ENCODE measurements at regions not wholly inside any gene's neighbourhood (a gene's known extent, or its start where the extent isn't known, plus 50 kb on each side); places are given as distances from the start of the nearest gene placed in this dataset.
A peak's percentile ranks its signal among the peaks of the same experiment; 100 is the strongest.

GRCh38 chr2:183244300-183244844 lies 120.1 kb downstream of the NUP35 start:
- H3K27me3 ChIP-seq (ENCODE audit: control insufficient read depth, insufficient read depth, low read length): no peaks in the 10 kb centered on the region; the same call in 1 of the 2 replicates
- no peak for TF ChIP-seq CTCF (IDR thresholded peaks at IDR 0.05; ENCODE audit: insufficient read depth, low read depth, low read length)
- CTCF ChIA-PET: interaction anchor here (0.6 to 0.7 kb wide), 2 partner anchors 10 to 220 kb away, joined by 3 to 7 read pairs; no protein-coding TSS in a partner anchor
- H3K4me3 ChIP-seq (ENCODE audit: low read depth, low read length): no peak overlapping the region
- POLR2A ChIA-PET: no interaction called here
- no peaks in the 10 kb centered on the region for H3K36me3 ChIP-seq (ENCODE audit: control insufficient read depth, insufficient read depth, low read length)
- no peak for DNase-seq (ENCODE audit: low read depth)

GRCh38 chr2:183248866-183249567 lies 124.8 kb downstream of the NUP35 start:
- ChIA-PET CTCF (interaction anchor here (0.6 to 2.0 kb wide), 10 partner anchors 9 to 110 kb away, joined by 3 to 7 read pairs (median 4); no protein-coding TSS in a partner anchor), POLR2A (no interaction called here)
- Histone ChIP-seq H3K4me3 (ENCODE audit: low read depth, low read length) (no peak overlapping the region), H3K27me3 (ENCODE audit: control insufficient read depth, insufficient read depth, low read length) (no peaks in the 10 kb centered on the region; the same call in 1 of the 2 replicates), H3K36me3 (ENCODE audit: control insufficient read depth, insufficient read depth, low read length) (no peaks in the 10 kb centered on the region)
- peak; percentile 50 for TF ChIP-seq CTCF (IDR thresholded peaks at IDR 0.05; ENCODE audit: insufficient read depth, low read depth, low read length)
- no peak for DNase-seq (ENCODE audit: low read depth)

GRCh38 chr2:183250061-183250460 lies 125.8 kb downstream of the NUP35 start:
- H3K36me3 ChIP-seq (ENCODE audit: control insufficient read depth, insufficient read depth, low read length): no peaks in the 10 kb centered on the region
- ChIA-PET POLR2A (no interaction called here), CTCF (no interaction called here)
- H3K4me3 ChIP-seq (ENCODE audit: low read depth, low read length): no peak overlapping the region
- no peaks in the 10 kb centered on the region; the same call in 1 of the 2 replicates for H3K27me3 ChIP-seq (ENCODE audit: control insufficient read depth, insufficient read depth, low read length)
- TF ChIP-seq CTCF (IDR thresholded peaks at IDR 0.05; ENCODE audit: insufficient read depth, low read depth, low read length): no peak
- DNase-seq (ENCODE audit: low read depth): no peak

- no peak overlapping the region for H3K4me3 ChIP-seq (ENCODE audit: low read depth, low read length)
- ChIA-PET POLR2A (no interaction called here), CTCF (no interaction called here)
- no peak for DNase-seq (ENCODE audit: low read depth)
- H3K27me3 ChIP-seq (ENCODE audit: control insufficient read depth, insufficient read depth, low read length): no peaks in the 10 kb centered on the region; the same call in 1 of the 2 replicates
- H3K36me3 ChIP-seq (ENCODE audit: control insufficient read depth, insufficient read depth, low read length): no peaks in the 10 kb centered on the region
- TF ChIP-seq CTCF (IDR thresholded peaks at IDR 0.05; ENCODE audit: insufficient read depth, low read depth, low read length): no peak
Observed at GRCh38 chr2:183250472-183250871, 126.2 kb downstream of the NUP35 start.

- no peak for DNase-seq (ENCODE audit: low read depth)
- TF ChIP-seq CTCF (IDR thresholded peaks at IDR 0.05; ENCODE audit: insufficient read depth, low read depth, low read length): no peak
- Histone ChIP-seq H3K4me3 (ENCODE audit: low read depth, low read length) (no peak overlapping the region), H3K36me3 (ENCODE audit: control insufficient read depth, insufficient read depth, low read length) (no peaks in the 10 kb centered on the region), H3K27me3 (ENCODE audit: control insufficient read depth, insufficient read depth, low read length) (no peaks in the 10 kb centered on the region; the same call in 1 of the 2 replicates)
- ChIA-PET CTCF (interaction anchor here (0.6 kb wide), 1 partner anchor 9 kb away, joined by 7 read pairs; no protein-coding TSS in a partner anchor), POLR2A (no interaction called here)
Observed at GRCh38 chr2:183253441-183254130, 129.3 kb downstream of the NUP35 start.

Data from BJ (cell line).